HG03432 (cell line): ENCODE measurements at regions not wholly inside any gene's neighbourhood (a gene's known extent, or its start where the extent isn't known, plus 50 kb on each side); places are given as distances from the start of the nearest gene placed in this dataset.

Experiments
- ATAC-seq: cut with Tn5 transposase; IDR thresholded peaks from one replicate; pipeline ENCODE4 v1.9.1; 2021; ENCODE audit warnings: mild to moderate bottlenecking, moderate library complexity; ENCODE audit not compliant: unreplicated experiment

GRCh38 chr2:790634-791245, 113.5 kb upstream of the TMEM18 start:
- ATAC-seq = no peak

- ATAC-seq = no peak
These were observed 112.9 kb upstream of the TMEM18 start for GRCh38 chr2:790081-790480.

GRCh38 chr2:789529-789928, 112.3 kb upstream of the TMEM18 start:
- ATAC-seq = no peak

- no peak for ATAC-seq
These were observed 111.2 kb upstream of the TMEM18 start for GRCh38 chr2:788227-789032.

GRCh38 chr2:784753-785152, 107.5 kb upstream of the TMEM18 start:
- ATAC-seq = no peak

- ATAC-seq = no peak
These were observed 103.4 kb upstream of the TMEM18 start for GRCh38 chr2:780581-780980.

- ATAC-seq = no peak
These were observed 102.8 kb upstream of the TMEM18 start for GRCh38 chr2:780002-780401.

GRCh38 chr2:778731-779350, 101.6 kb upstream of the TMEM18 start:
- no peak for ATAC-seq

- no peak for ATAC-seq
These were observed 100.3 kb upstream of the TMEM18 start for GRCh38 chr2:777546-777945.

GRCh38 chr2:777051-777450, 99.8 kb upstream of the TMEM18 start:
- no peak for ATAC-seq

GRCh38 chr2:776487-776886, 99.3 kb upstream of the TMEM18 start:
- no peak for ATAC-seq

- ATAC-seq = no peak
These were observed 98.8 kb upstream of the TMEM18 start for GRCh38 chr2:776038-776437.

- no peak for ATAC-seq
These were observed 97.2 kb upstream of the TMEM18 start for GRCh38 chr2:774436-774835.

- ATAC-seq = no peak
These were observed 96.3 kb upstream of the TMEM18 start for GRCh38 chr2:773256-774160.

GRCh38 chr2:771538-771937, 94.3 kb upstream of the TMEM18 start:
- ATAC-seq = no peak

GRCh38 chr2:770776-771175, 93.6 kb upstream of the TMEM18 start:
- no peak for ATAC-seq

- ATAC-seq = no peak
These were observed 92.6 kb upstream of the TMEM18 start for GRCh38 chr2:769771-770170.

GRCh38 chr2:768451-768850, 91.2 kb upstream of the TMEM18 start:
- no peak for ATAC-seq

GRCh38 chr2:767944-768343, 90.7 kb upstream of the TMEM18 start:
- no peak for ATAC-seq

GRCh38 chr2:767440-767839, 90.2 kb upstream of the TMEM18 start:
- no peak for ATAC-seq

- ATAC-seq = no peak
These were observed 89.0 kb upstream of the TMEM18 start for GRCh38 chr2:766255-766654.
